ENCODE measurements at regions not wholly inside any gene's neighbourhood (a gene's known extent, or its start where the extent isn't known, plus 50 kb on each side); places are given as distances from the start of the nearest gene placed in this dataset.

DNA sequence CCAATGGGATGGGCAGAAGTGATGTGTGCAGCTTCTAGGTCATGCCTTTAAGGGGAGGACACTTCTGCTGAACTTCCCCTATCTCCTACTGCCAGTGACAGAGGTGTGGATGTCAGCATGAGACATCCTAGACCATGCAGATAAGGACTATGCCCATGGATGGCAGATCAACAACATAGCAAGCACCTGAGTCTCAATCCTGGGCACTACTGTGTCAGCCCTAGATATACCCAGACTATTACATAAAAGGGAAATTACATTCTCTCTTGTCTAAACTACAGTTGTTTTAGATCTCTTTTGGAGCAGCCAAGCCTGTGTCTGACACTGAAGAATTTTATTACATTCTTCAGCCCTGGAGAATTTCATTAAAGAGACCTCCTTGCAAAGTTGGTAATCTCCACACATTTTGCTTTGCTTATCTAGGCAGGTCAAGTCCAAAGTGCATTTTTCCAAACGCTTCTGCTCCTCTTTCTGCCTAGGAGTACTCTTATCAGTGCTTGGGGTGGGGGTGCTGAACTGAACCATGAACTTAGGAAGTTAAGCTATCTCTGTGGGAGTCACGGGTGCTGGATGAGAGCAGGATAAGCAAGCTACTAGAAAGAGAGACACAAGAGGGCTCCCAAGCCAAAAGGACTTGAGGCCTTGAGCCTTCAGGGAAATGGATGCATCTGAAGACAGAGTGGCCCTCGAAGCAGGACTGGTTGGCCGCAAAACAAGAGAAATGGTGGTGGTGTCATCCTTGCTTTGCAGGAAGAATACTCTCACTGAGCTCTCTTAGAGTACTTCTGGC is 95.2 kb upstream of the SPRED2 start:
- intact Hi-C loops (cut with micrococcal nuclease; ENCODE audit: unreplicated experiment), result no loop called here
- BruUV-seq (replicated peaks), result no TSS peak
- DNase-seq (ENCODE audit: low read depth, low spot score) (no peak), ATAC-seq (no peak)
- Histone ChIP-seq H3K36me3 (ENCODE audit: control insufficient read depth, insufficient read depth, low read length) (no peaks in the 10 kb centered on the region), H3K27me3 (ENCODE audit: control insufficient read depth, insufficient read depth, low read length) (no peaks in the 10 kb centered on the region), H3K9me3 (ENCODE audit: control insufficient read depth, insufficient read depth, low read depth, low read length) (no peaks in the 10 kb centered on the region), H3K27ac (ENCODE audit: low read length) (no peak overlapping the region), H3K4me3 (ENCODE audit: low read depth in 2 of 2, low read length in 2 of 2) (no peak overlapping the region), H3K4me1 (ENCODE audit: control insufficient read depth, insufficient read depth, low read length) (no peaks in the 10 kb centered on the region)
- POLR2A ChIA-PET, result no interaction called here
- in situ Hi-C loops (cut with HindIII; ENCODE audit: low pct_unique_long_range_greater_than_20kb, low sequenced_read_pairs), result no loop called here
- CTCF ChIA-PET, result no interaction called here
- TF ChIP-seq, protein P1, sequence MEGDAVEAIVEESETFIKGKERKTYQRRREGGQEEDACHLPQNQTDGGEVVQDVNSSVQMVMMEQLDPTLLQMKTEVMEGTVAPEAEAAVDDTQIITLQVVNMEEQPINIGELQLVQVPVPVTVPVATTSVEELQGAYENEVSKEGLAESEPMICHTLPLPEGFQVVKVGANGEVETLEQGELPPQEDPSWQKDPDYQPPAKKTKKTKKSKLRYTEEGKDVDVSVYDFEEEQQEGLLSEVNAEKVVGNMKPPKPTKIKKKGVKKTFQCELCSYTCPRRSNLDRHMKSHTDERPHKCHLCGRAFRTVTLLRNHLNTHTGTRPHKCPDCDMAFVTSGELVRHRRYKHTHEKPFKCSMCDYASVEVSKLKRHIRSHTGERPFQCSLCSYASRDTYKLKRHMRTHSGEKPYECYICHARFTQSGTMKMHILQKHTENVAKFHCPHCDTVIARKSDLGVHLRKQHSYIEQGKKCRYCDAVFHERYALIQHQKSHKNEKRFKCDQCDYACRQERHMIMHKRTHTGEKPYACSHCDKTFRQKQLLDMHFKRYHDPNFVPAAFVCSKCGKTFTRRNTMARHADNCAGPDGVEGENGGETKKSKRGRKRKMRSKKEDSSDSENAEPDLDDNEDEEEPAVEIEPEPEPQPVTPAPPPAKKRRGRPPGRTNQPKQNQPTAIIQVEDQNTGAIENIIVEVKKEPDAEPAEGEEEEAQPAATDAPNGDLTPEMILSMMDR (IDR thresholded peaks at IDR 0.05), result no peak

DNA sequence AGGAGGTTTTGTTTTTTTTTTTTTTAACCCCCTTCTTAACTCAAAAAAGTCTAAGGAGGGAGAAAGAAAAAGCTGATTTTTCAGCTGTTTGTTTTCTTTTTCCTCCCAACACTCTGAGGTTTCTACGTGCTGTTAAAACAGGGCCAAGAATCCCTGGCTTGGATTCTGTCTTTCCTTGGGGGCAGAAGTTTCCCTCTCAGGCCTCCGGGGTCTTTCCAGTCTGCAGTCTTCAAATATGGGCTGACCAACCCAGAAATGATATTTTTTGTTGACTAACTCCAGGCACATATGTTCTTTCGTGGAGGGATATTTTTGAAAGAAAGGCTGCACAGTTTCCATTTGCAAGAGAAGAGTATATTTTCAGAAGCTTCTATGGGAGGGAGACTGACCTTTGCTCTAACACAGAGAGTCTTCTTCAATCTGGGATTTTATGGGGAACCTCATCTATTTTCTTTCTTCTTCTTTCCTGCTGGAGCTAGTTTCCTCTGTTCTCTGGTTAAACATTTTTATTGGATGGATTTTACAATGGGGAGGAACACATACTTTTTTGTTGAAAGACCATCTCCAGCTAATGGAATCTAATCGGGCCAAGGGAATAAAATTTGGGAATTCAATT is 93.3 kb upstream of the SPRED2 start:
- Histone ChIP-seq H3K27me3 (ENCODE audit: control insufficient read depth, insufficient read depth, low read length) (no peaks in the 10 kb centered on the region), H3K4me3 (ENCODE audit: low read depth in 2 of 2, low read length in 2 of 2) (no peak overlapping the region), H3K4me1 (ENCODE audit: control insufficient read depth, insufficient read depth, low read length) (no peaks in the 10 kb centered on the region), H3K36me3 (ENCODE audit: control insufficient read depth, insufficient read depth, low read length) (no peaks in the 10 kb centered on the region), H3K27ac (ENCODE audit: low read length) (no peak overlapping the region), H3K9me3 (ENCODE audit: control insufficient read depth, insufficient read depth, low read depth, low read length) (no peaks in the 10 kb centered on the region)
- ChIA-PET POLR2A (interaction anchor here (0.6 to 1.1 kb wide), 3 partner anchors 172 to 250 kb away, joined by 4 to 8 read pairs (median 8); no protein-coding TSS in a partner anchor), CTCF (interaction anchor here (0.7 kb wide), 1 partner anchor 14 kb away, joined by 3 read pairs; no protein-coding TSS in a partner anchor)
- TF ChIP-seq TCF7L2 (IDR thresholded peaks at IDR 0.05; ENCODE audit: low read depth, low read length) (no peak), POLR2AphosphoS5 (IDR thresholded peaks at IDR 0.05; ENCODE audit: low read depth, low read length) (no peak), SIN3A (IDR thresholded peaks at IDR 0.05; ENCODE audit: borderline replicate concordance, insufficient read depth, low read depth, low read length) (no peak)
- TF ChIP-seq, protein P2, sequence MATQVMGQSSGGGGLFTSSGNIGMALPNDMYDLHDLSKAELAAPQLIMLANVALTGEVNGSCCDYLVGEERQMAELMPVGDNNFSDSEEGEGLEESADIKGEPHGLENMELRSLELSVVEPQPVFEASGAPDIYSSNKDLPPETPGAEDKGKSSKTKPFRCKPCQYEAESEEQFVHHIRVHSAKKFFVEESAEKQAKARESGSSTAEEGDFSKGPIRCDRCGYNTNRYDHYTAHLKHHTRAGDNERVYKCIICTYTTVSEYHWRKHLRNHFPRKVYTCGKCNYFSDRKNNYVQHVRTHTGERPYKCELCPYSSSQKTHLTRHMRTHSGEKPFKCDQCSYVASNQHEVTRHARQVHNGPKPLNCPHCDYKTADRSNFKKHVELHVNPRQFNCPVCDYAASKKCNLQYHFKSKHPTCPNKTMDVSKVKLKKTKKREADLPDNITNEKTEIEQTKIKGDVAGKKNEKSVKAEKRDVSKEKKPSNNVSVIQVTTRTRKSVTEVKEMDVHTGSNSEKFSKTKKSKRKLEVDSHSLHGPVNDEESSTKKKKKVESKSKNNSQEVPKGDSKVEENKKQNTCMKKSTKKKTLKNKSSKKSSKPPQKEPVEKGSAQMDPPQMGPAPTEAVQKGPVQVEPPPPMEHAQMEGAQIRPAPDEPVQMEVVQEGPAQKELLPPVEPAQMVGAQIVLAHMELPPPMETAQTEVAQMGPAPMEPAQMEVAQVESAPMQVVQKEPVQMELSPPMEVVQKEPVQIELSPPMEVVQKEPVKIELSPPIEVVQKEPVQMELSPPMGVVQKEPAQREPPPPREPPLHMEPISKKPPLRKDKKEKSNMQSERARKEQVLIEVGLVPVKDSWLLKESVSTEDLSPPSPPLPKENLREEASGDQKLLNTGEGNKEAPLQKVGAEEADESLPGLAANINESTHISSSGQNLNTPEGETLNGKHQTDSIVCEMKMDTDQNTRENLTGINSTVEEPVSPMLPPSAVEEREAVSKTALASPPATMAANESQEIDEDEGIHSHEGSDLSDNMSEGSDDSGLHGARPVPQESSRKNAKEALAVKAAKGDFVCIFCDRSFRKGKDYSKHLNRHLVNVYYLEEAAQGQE (IDR thresholded peaks at IDR 0.05; ENCODE audit: insufficient read depth in 1 of 2, low read depth in 2 of 2, low read length in 1 of 2), result no peak
- TF ChIP-seq, protein P1 (IDR thresholded peaks at IDR 0.05), result no peak
- BruUV-seq (replicated peaks), result no TSS peak
- in situ Hi-C loops (cut with HindIII; ENCODE audit: low pct_unique_long_range_greater_than_20kb, low sequenced_read_pairs) (no loop called here), intact Hi-C loops (cut with micrococcal nuclease; ENCODE audit: unreplicated experiment) (no loop called here)
- DNase-seq (ENCODE audit: low read depth, low spot score) (no peak), ATAC-seq (no peak)

Data from Panc1 (cell line).